Thoracic aorta (tissue), 2 donors: ENCODE measurements at regions not wholly inside any gene's neighbourhood (a gene's known extent, or its start where the extent isn't known, plus 50 kb on each side); places are given as distances from the start of the nearest gene placed in this dataset.

Experiments
- ATAC-seq: fragments of 150-250 bp; one replicate; pipeline ENCODE4 v1.8.0; 2017; ENCODE audit warnings: low read depth; ENCODE audit not compliant: insufficient number of reproducible peaks, low FRiP score
- DNase-seq: peaks from one replicate; pipeline ENCODE4 v3.0.0-alpha.2; 2020; ENCODE audit warnings: low spot score
- H3K27ac ChIP-seq, 2 donors: fragments of 200-600 bp; sonication (generic); 1 replicate in 1 of 2; 2 replicates in 1 of 2; pipeline ENCODE4 v1.5.1; 2016; ENCODE audit warnings: mild to moderate bottlenecking in 2 of 2, moderate library complexity in 2 of 2
- H3K27me3 ChIP-seq: fragments of 200-600 bp; sonication (generic); replicated peaks from 2 replicates; pipeline ENCODE4 v1.6.0; 2016; ENCODE audit warnings: mild to moderate bottlenecking; ENCODE audit not compliant: insufficient read depth
- H3K36me3 ChIP-seq: fragments of 200-600 bp; sonication (generic); one replicate; pipeline ENCODE4 v1.5.1; 2016
- H3K4me1 ChIP-seq, 2 donors: fragments of 200-600 bp; sonication (generic); 1 replicate in 1 of 2; 2 replicates in 1 of 2; pipeline versions ENCODE4 v1.5.1 to v1.6.0; 2016; ENCODE audit warnings: low read depth in 2 of 2, mild to moderate bottlenecking in 1 of 2; ENCODE audit not compliant: control insufficient read depth in 1 of 2
- H3K4me3 ChIP-seq: fragments of 200-600 bp; sonication (generic); 2 replicates; pipeline ENCODE4 v1.5.1; 2016; ENCODE audit warnings: mild to moderate bottlenecking
- H3K9me3 ChIP-seq: fragments of 200-600 bp; sonication (generic); 2 replicates; pipeline ENCODE4 v1.5.1; 2016
- TF ChIP-seq, protein P1 (sequence below): fragments of 200-600 bp; sonication (generic); IDR thresholded peaks from one replicate; pipeline ENCODE4 v1.5.1; 2019; ENCODE audit warnings: antibody characterized with exemption

DNA sequence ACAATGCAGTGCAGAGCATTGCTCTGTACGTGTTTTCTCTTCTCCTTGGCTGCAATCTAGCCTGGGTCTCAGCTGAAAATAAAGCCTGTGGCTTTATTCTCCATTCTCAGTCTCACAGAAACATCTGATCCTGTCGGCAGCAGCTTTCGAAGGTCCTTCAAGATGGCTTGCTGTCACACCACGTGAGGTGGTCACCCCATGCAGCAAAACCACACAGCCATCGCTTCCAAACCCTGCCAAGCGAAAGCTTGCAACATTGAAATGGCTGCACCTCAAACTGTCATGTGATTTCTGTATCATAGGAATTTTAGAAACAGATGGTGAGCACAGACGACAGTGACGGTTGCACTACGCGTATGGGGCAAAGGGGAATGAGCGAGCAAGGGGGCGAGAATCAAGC lies 98.5 kb upstream of the SMARCA2 start:
- Histone ChIP-seq H3K27me3 (no peaks in the 10 kb centered on the region), H3K27ac (no peak overlapping the region), H3K4me3 (no peak overlapping the region), H3K36me3 (no peaks in the 10 kb centered on the region), H3K4me1 (no peaks in the 10 kb centered on the region), H3K9me3 (no peaks in the 10 kb centered on the region)
- no peak for ATAC-seq
- TF ChIP-seq, protein P1, sequence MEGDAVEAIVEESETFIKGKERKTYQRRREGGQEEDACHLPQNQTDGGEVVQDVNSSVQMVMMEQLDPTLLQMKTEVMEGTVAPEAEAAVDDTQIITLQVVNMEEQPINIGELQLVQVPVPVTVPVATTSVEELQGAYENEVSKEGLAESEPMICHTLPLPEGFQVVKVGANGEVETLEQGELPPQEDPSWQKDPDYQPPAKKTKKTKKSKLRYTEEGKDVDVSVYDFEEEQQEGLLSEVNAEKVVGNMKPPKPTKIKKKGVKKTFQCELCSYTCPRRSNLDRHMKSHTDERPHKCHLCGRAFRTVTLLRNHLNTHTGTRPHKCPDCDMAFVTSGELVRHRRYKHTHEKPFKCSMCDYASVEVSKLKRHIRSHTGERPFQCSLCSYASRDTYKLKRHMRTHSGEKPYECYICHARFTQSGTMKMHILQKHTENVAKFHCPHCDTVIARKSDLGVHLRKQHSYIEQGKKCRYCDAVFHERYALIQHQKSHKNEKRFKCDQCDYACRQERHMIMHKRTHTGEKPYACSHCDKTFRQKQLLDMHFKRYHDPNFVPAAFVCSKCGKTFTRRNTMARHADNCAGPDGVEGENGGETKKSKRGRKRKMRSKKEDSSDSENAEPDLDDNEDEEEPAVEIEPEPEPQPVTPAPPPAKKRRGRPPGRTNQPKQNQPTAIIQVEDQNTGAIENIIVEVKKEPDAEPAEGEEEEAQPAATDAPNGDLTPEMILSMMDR: no peak
- DNase-seq: no peak

DNA sequence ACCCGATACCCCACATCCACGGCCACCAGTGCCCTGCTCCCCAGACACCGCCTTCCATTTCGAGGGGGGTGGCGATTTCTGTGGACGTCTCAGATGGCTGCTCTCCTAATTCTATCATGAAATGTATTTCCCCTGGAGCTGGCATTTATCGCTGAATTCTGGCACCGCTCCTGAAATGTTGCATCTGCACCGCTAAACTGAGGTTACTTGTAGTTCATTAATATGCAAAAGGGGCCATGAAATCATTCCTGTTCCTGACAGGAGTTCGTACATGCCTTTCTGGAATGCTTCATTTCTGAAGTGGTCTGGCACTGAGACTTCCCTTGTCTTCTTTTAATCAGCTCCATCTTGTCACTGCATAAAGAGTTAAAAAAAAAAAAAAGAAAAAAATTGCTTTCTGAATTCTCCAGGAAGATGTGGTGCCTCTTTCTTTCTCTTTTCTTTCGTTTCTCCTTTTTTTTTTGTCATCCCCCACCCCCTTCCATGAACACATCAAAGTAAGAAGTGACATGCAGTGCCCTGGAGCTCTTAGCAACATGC lies 97.7 kb upstream of the SMARCA2 start:
- ATAC-seq: no peak
- no peaks in the 10 kb centered on the region for H3K9me3 ChIP-seq

DNA sequence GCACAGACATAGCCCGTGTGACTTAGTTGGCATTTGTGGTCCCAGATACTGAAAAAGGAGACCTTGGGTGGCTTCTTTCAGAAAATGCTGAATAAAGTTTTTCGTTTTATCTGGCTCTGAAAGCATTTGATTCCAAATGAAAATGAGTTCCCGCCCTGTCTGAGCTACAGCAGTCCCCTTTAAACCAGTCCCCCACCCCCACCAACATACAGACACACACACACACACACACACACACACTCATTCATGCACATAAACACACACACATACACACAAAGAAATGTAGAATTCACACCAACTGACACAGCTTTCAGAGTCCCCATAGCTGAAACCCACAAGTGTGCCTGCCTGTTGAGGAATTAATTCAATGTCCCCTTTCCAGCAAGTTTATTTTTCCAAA lies 97.0 kb upstream of the SMARCA2 start:
- Histone ChIP-seq H3K9me3 (no peaks in the 10 kb centered on the region), H3K27me3 (no peaks in the 10 kb centered on the region), H3K36me3 (no peaks in the 10 kb centered on the region), H3K4me1 (no peaks in the 10 kb centered on the region), H3K4me3 (no peak overlapping the region), H3K27ac (no peak overlapping the region)
- ATAC-seq: no peak
- no peak for DNase-seq
- TF ChIP-seq, protein P1: no peak

More for the DNA sequence above, 97.7 kb upstream of the SMARCA2 start:
- H3K27ac ChIP-seq: no peak overlapping the region
- TF ChIP-seq, protein P1: no peak
- no peak for DNase-seq
- no peaks in the 10 kb centered on the region for H3K36me3 ChIP-seq
- no peaks in the 10 kb centered on the region for H3K4me1 ChIP-seq
- no peak overlapping the region for H3K4me3 ChIP-seq
- no peaks in the 10 kb centered on the region for H3K27me3 ChIP-seq

DNA sequence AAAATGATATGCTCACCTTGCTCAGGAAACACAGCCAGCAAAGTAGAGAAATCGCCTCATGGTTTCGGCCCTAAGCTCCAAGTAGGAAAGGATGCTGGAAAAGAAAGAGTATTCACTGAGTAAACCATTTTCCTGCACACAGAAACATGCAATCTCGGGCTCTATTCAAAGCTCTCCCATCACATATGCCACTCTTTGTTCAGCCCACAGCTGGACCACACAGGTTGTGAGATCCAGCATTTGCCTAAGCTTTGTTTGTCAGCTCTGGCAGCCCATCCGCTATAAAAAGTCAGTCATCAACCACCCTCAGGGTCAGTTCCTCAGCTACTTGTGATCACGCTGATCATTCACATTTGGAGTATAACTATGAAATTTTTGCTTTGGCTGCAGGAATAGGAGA lies 96.5 kb upstream of the SMARCA2 start:
- no peaks in the 10 kb centered on the region for H3K27me3 ChIP-seq
- no peaks in the 10 kb centered on the region for H3K36me3 ChIP-seq
- no peaks in the 10 kb centered on the region for H3K9me3 ChIP-seq
- no peak for DNase-seq
- no peak overlapping the region for H3K27ac ChIP-seq
- H3K4me1 ChIP-seq: no peaks in the 10 kb centered on the region
- ATAC-seq: no peak
- H3K4me3 ChIP-seq: no peak overlapping the region
- TF ChIP-seq, protein P1: no peak

DNA sequence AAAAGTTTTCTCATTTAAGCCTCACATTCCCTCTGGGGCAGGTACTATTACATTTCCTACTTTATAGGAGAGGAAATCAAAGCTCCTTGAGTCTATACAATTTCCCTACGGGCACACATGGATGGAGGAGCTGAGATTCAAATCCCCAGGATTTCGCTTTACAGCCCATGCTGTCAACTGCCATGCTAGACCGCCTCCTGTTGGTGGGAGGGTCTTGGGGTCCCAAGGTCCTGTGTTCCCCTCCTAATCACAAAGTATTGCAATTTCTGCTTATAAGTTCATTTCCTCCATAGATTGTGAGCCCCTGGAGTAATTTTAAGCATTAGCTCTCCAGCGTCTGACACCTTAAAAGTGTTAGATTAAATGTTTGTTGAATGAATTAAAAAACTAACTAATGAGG lies 95.9 kb upstream of the SMARCA2 start:
- H3K27me3 ChIP-seq: no peaks in the 10 kb centered on the region
- no peak overlapping the region for H3K27ac ChIP-seq
- H3K4me3 ChIP-seq: no peak overlapping the region
- DNase-seq (no peak), ATAC-seq (no peak)
- H3K36me3 ChIP-seq: no peaks in the 10 kb centered on the region
- TF ChIP-seq, protein P1: no peak
- H3K9me3 ChIP-seq: no peaks in the 10 kb centered on the region
- no peaks in the 10 kb centered on the region for H3K4me1 ChIP-seq
